Limb (tissue), 2 donors: ENCODE measurements at regions not wholly inside any gene's neighbourhood (a gene's known extent, or its start where the extent isn't known, plus 50 kb on each side); places are given as distances from the start of the nearest gene placed in this dataset.
"Not testable (repeated sequence)": the region's sequence is repeated elsewhere in the genome, so short reads cannot be mapped to it uniquely, and the experiment has no call there.

Experiments
- DNase-seq, 2 donors: peaks; one replicate each; pipeline ENCODE4 v3.0.0-alpha.2; 2016; ENCODE audit errors: extremely low spot score in 2 of 2

GRCh38 chr2:106258859-106259258 lies 64.8 kb upstream of the UXS1 start:
- DNase-seq = not testable (repeated sequence)

GRCh38 chr2:106257830-106258229 lies 63.7 kb upstream of the UXS1 start:
- no peak for DNase-seq

- DNase-seq = no peak
Observed at GRCh38 chr2:106257135-106257534, 63.0 kb upstream of the UXS1 start.

- DNase-seq = not testable (repeated sequence)
Observed at GRCh38 chr2:106249157-106249828, 55.2 kb upstream of the UXS1 start.

- not testable (repeated sequence) for DNase-seq
Observed at GRCh38 chr2:106248548-106249151, 54.5 kb upstream of the UXS1 start.
